Stimulated activated memory B cell treated with anti-CD40 and anti-IgM and Interleukin-4, amounts not matched to agents 10 μg/mL and 1 μg/mL and 100 μg/mL, for 72 hours (primary cell): ENCODE measurements at regions not wholly inside any gene's neighbourhood (a gene's known extent, or its start where the extent isn't known, plus 50 kb on each side); places are given as distances from the start of the nearest gene placed in this dataset.

Source experiments
- ATAC-seq: fragments of 150-1000 bp; cut with Tn5 transposase; 2 replicates; pipeline ENCODE4 v1.10.0; 2021
- H3K27ac Mint-ChIP-seq: one replicate; pipeline ENCODE4 v1.8.0; 2022; ENCODE audit warnings: mild to moderate bottlenecking, mixed read lengths
- H3K27me3 Mint-ChIP-seq: one replicate; pipeline ENCODE4 v1.8.0; 2022; ENCODE audit warnings: mixed read lengths
- H3K36me3 Mint-ChIP-seq: one replicate; pipeline ENCODE4 v1.8.0; 2022; ENCODE audit warnings: mixed read lengths
- H3K4me1 Mint-ChIP-seq: one replicate; pipeline ENCODE4 v1.8.0; 2022; ENCODE audit warnings: mixed read lengths
- H3K4me3 Mint-ChIP-seq: one replicate; pipeline ENCODE4 v1.8.0; 2022; ENCODE audit warnings: mild to moderate bottlenecking, moderate library complexity, mixed read lengths
- H3K9me3 Mint-ChIP-seq: one replicate; pipeline ENCODE4 v1.8.0; 2022; ENCODE audit warnings: mixed read lengths

DNA sequence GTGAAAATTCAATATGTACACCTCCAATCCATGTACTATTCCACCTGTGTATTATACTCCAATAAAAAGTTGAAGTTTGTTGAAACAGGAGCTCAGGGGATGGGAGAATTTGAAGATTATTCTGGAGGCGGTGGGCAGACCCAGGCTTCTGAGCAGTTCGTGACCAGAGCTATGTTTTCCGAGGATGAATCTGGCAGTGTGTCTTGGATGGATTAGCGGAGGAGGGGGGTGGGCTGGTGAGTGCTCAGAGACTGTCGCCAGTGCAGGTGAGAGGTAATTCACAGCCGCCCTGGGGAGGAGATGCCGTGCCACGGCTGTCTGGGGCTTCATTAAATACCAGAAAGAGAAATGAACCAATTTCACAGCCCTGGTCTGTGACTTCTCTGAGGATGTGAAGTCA, 283.0 kb upstream of the RTL1 start:
- H3K9me3 Mint-ChIP-seq, result peaks cover 9% of the 10 kb centered on the region
- no peak overlapping the region for H3K27ac Mint-ChIP-seq
- no peak for ATAC-seq
- H3K4me1 Mint-ChIP-seq, result no peaks in the 10 kb centered on the region
- H3K27me3 Mint-ChIP-seq, result no peaks in the 10 kb centered on the region
- no peak overlapping the region for H3K4me3 Mint-ChIP-seq
- H3K36me3 Mint-ChIP-seq, result no peaks in the 10 kb centered on the region

- Mint-ChIP-seq H3K9me3 (peaks cover 9% of the 10 kb centered on the region), H3K27me3 (no peaks in the 10 kb centered on the region), H3K36me3 (no peaks in the 10 kb centered on the region), H3K27ac (no peak overlapping the region), H3K4me3 (no peak overlapping the region), H3K4me1 (no peaks in the 10 kb centered on the region)
- no peak for ATAC-seq
Measured at GRCh38 chr14:101186992-101187815, 283.7 kb upstream of the RTL1 start.

DNA sequence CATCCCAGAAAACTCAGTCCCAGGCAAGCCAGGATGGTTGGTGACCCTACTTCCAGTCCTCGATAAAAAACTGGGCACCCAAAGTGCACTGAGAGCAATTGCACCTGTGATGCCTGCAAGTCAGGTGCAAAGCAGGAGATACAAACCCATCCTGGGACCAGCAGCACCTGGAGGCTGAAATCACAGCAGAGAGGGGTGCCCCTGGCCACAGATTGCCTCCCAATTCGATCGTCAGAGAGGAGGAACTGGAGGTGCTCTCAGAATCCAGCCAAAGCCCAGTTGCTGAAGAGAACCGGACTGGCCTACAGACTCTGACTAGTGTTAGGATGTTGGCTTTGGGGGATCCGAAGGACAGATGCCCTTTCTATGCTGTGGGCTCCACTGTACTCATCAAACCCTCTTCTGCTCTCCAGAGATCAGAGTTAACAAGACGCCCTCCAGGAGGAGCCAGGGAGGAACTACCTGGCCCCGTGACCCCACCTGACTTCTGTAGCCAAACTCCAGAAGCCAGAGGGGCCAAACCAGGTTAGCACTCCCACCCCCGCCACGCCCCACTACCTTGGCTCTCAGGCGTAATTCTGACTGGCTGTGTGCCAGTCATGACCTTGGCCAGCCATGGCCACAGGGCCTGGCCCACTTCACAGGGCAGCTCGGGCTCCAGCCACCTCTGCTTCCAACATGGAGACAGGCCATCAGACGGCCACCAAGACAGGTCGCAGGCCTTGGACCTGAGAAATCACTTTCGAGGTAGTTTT, 284.5 kb upstream of the RTL1 start:
- Mint-ChIP-seq H3K27me3 (no peaks in the 10 kb centered on the region), H3K4me3 (no peak overlapping the region), H3K36me3 (no peaks in the 10 kb centered on the region), H3K9me3 (peaks cover 9% of the 10 kb centered on the region), H3K4me1 (no peaks in the 10 kb centered on the region), H3K27ac (no peak overlapping the region)
- no peak for ATAC-seq

- Mint-ChIP-seq H3K36me3 (no peaks in the 10 kb centered on the region), H3K4me1 (no peaks in the 10 kb centered on the region), H3K27me3 (no peaks in the 10 kb centered on the region), H3K4me3 (no peak overlapping the region), H3K27ac (no peak overlapping the region), H3K9me3 (peaks cover 9% of the 10 kb centered on the region)
- ATAC-seq, result no peak
Measured at GRCh38 chr14:101188571-101188915, 285.0 kb upstream of the RTL1 start.

DNA sequence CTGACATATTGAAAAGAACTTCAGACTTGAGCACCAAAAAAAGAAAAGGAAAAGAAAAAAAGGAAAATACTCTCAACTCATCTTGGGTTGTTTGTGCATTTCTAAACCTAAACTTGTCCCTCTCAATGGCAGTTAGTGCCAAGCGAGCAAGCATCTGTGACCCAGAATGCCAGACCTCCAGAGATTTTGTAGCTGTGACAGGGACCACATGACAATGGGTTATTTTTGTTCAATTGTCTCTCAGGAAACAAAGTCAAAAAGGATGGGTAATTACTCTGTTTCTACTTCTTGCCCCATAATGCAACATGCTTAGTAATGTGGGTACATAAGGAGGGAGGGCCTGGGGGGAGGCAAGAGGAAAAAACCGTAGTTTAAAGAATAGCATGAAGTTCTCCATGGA, 285.7 kb upstream of the RTL1 start:
- no peaks in the 10 kb centered on the region for H3K4me1 Mint-ChIP-seq
- H3K4me3 Mint-ChIP-seq, result no peak overlapping the region
- ATAC-seq, result no peak
- no peaks in the 10 kb centered on the region for H3K36me3 Mint-ChIP-seq
- H3K9me3 Mint-ChIP-seq, result peaks cover 9% of the 10 kb centered on the region
- no peaks in the 10 kb centered on the region for H3K27me3 Mint-ChIP-seq
- H3K27ac Mint-ChIP-seq, result no peak overlapping the region

DNA sequence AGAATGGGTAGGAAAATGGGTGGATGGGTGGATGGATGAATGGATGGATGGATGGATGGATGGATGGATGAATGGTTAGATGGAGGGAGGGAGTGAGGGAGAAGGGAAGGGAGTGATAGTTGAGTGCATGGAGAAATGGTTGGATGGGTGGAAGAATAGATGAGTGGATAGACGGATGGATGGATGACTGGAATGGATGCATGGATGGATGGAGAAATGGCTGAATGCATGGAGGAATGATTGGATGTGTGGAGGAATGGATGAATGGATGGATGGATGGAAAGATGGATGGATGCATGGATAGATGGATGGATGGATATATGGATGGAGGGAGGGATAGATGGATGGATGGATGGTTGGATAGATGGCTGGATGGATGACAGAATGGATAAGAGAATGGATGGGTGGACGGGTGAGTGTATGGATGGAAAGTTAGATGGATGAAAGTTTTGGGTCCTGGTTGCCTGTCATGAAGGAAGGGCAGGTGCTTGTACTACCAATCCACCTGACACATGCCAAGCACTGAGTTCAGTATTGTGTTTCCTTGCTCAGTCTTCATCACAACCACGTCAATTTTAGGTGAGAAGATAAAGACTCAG, 286.5 kb upstream of the RTL1 start:
- Mint-ChIP-seq H3K4me1 (no peaks in the 10 kb centered on the region), H3K9me3 (peaks cover 9% of the 10 kb centered on the region), H3K27me3 (no peaks in the 10 kb centered on the region), H3K27ac (no peak overlapping the region), H3K4me3 (no peak overlapping the region), H3K36me3 (no peaks in the 10 kb centered on the region)
- ATAC-seq, result no peak

- Mint-ChIP-seq H3K4me1 (no peaks in the 10 kb centered on the region), H3K27ac (no peak overlapping the region), H3K36me3 (no peaks in the 10 kb centered on the region), H3K27me3 (no peaks in the 10 kb centered on the region), H3K4me3 (no peak overlapping the region), H3K9me3 (peaks cover 9% of the 10 kb centered on the region)
- ATAC-seq, result no peak
Measured at GRCh38 chr14:101191101-101191720, 287.7 kb upstream of the RTL1 start.

DNA sequence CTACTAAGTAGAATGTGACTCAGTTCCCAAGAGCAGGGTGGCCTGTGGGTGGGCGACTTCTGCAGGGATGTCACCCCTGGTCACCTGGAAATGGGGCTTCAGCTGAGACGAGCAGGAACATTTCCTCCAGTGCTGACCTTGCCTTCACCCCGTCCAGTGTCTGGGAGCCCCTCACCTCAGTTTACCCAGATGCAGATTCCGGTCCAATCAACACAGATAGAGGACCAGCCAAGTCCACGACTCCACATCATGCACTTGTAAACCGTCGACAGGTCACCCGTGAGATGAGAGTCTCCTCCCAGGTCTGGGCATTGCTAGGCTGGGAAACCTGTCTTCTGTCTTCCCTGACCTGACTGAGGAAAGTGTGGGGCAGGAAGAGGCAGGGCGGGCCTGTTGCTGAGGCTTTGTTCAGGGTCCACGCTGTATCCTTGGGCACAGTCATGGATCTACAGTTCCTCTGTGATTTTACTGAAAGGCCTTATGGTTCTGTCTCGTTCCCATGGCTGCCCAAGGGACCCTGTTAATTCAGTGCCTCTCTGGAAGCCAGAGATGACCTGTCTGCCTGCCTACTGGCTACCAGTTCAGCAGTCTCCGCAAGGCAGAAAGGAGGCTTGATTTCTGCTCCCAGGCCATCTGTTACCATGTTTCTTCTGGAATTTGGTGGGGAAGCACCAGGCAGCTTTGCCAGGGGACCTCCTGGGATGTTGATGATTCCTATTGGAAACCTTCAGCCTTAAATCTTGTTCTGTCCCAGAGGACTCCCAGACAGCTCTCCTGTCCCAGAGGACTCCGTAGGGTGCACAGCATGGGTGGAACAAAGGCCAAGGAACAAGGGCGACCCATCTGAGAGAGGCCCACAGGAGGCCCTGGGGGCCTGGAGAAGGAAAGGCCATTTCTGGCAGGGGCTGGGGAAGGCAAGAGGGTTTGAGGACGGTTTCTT, 288.5 kb upstream of the RTL1 start:
- no peak overlapping the region for H3K27ac Mint-ChIP-seq
- no peaks in the 10 kb centered on the region for H3K27me3 Mint-ChIP-seq
- no peak for ATAC-seq
- H3K4me3 Mint-ChIP-seq, result no peak overlapping the region
- peaks cover 9% of the 10 kb centered on the region for H3K9me3 Mint-ChIP-seq
- H3K36me3 Mint-ChIP-seq, result no peaks in the 10 kb centered on the region
- no peaks in the 10 kb centered on the region for H3K4me1 Mint-ChIP-seq

DNA sequence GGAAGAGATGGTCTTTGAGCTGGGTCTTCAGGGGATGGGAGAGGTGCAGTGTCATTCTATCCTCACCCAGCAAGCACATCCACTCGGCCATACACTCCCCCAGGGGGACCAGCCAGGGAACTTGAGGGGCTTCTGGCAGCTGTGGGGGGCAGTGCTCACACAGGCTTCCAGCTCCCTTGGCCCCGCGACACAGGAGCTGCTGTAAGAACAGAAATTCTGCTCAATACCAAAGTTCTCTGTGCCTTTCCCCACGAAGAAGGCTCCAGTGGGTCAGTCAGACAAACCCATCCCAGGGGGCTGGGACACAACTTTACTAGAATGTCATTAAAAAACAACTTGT, 289.1 kb upstream of the RTL1 start:
- H3K27ac Mint-ChIP-seq, result no peak overlapping the region
- H3K4me3 Mint-ChIP-seq, result no peak overlapping the region
- ATAC-seq, result no peak
- H3K9me3 Mint-ChIP-seq, result peaks cover 9% of the 10 kb centered on the region
- no peaks in the 10 kb centered on the region for H3K4me1 Mint-ChIP-seq
- no peaks in the 10 kb centered on the region for H3K27me3 Mint-ChIP-seq
- H3K36me3 Mint-ChIP-seq, result no peaks in the 10 kb centered on the region

DNA sequence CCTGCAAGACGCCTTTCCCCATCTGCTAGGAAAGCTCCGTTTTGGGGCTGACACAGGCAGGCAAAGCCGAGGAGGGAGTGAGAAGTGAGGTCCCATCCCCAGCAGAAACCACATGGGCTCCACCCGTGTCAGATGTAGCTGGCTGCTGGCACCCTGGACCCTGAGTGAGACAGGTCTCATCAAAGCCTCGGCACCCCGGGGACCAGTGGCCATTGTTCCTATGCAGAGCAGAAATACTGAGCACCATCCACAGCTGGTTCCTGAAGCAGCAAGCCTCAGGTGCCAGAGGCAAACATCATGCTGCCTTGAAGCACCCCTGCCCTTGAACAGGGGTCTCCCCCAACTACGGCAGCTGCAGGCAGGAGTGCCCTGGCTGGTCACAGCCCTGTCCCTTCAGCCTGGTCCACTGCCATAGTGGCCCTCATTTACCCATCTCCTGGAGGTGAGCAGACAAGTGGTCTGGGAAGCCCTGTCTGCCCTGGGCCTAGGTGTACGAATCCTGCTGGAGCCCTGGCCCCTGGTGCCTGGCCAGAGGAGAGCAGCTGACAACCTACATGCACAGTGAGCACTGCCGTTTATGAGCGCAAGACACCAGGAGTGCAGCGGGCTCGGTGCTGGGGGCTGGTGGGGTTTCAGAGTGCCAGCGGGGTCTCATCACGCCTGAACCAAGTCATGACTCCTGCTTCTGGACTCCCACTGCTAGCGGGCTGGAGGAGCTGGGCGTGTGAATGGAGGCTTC, 289.8 kb upstream of the RTL1 start:
- no peak for ATAC-seq
- Mint-ChIP-seq H3K4me3 (no peak overlapping the region), H3K9me3 (peaks cover 9% of the 10 kb centered on the region), H3K4me1 (no peaks in the 10 kb centered on the region), H3K36me3 (no peaks in the 10 kb centered on the region), H3K27me3 (no peaks in the 10 kb centered on the region), H3K27ac (no peak overlapping the region)

GRCh38 chr14:101193845-101194372, 290.4 kb upstream of the RTL1 start:
- no peak for ATAC-seq
- Mint-ChIP-seq H3K27me3 (no peaks in the 10 kb centered on the region), H3K9me3 (peaks cover 9% of the 10 kb centered on the region), H3K36me3 (no peaks in the 10 kb centered on the region), H3K4me1 (no peaks in the 10 kb centered on the region), H3K4me3 (no peak overlapping the region), H3K27ac (no peak overlapping the region)

DNA sequence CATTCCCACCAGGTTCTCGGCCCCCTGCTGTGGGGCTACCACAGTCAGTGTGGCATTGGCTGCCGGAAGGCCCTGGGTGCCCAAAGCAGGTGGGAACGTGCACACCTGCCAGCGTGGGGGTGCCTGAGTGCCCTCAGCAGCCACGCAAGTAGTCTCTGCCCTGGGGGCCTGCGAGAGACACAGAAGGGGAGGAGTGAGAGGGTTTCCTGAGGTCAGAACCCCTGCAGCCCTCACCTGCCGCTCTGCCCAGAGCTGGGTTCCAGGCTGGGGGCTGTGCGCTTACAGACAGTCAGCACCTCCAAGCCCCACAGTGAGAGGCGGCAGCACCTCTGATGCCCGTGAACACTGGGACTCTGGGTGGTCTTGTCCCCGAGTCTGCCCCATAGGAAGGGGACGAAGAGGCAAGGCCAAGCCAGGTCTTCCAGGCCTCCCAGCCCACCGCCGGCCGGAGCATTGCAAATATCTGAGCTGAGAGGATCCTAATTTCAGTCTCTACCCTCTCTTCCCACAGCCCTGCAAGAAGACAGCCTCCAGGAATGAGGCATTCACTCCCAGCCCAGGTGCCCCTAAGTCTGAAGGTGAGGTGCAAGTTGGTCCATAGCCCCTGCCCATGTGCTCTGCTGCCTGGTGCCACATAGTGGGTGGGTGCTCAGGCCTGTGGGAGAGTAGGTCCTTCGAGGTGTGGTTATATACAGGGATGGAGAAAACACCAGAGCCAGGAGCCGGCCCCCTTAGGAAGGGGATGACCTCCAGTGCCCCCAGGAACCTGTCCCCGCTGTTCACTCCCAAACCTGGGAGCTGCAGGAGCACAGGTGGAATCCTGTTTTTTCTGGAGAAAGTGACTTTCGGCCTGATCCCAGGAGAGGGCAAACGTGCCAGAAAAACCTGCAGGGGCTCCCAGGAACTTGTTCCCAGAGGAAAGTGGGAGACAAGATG, 291.1 kb upstream of the RTL1 start:
- no peak for ATAC-seq
- Mint-ChIP-seq H3K4me3 (no peak overlapping the region), H3K27me3 (no peaks in the 10 kb centered on the region), H3K36me3 (no peaks in the 10 kb centered on the region), H3K27ac (no peak overlapping the region), H3K9me3 (peaks cover 6% of the 10 kb centered on the region), H3K4me1 (no peaks in the 10 kb centered on the region)

- no peak for ATAC-seq
- no peak overlapping the region for H3K27ac Mint-ChIP-seq
- no peaks in the 10 kb centered on the region for H3K4me1 Mint-ChIP-seq
- no peaks in the 10 kb centered on the region for H3K36me3 Mint-ChIP-seq
- no peak overlapping the region for H3K4me3 Mint-ChIP-seq
- H3K27me3 Mint-ChIP-seq, result no peaks in the 10 kb centered on the region
- no peaks in the 10 kb centered on the region for H3K9me3 Mint-ChIP-seq
Measured at GRCh38 chr14:101195309-101195901, 291.9 kb upstream of the RTL1 start.
